Osteoblast (primary cell): ENCODE measurements at regions not wholly inside any gene's neighbourhood (a gene's known extent, or its start where the extent isn't known, plus 50 kb on each side); places are given as distances from the start of the nearest gene placed in this dataset.

ENCODE experiments used
- DNase-seq: peaks from one replicate; pipeline ENCODE4 v3.0.0; 2011; ENCODE audit warnings: low spot score, mixed read lengths; ENCODE audit not compliant: insufficient read length; ENCODE audit errors: missing footprints
- H2AFZ ChIP-seq: 2 replicates; pipeline ENCODE4 v1.6.0; 2011; ENCODE audit warnings: mild to moderate bottlenecking, low read length
- H3K27ac ChIP-seq: 2 replicates; pipeline ENCODE4 v1.5.1; 2011; ENCODE audit warnings: mild to moderate bottlenecking, low read depth, low read length, moderate library complexity
- H3K27me3 ChIP-seq: 2 replicates; pipeline ENCODE4 v1.6.0; 2012; ENCODE audit warnings: mild to moderate bottlenecking, control low read depth, inconsistent platforms, low read length, moderate library complexity; ENCODE audit not compliant: insufficient read depth
- H3K36me3 ChIP-seq: 2 replicates; pipeline ENCODE4 v1.5.1; 2011; ENCODE audit warnings: mild to moderate bottlenecking, low read length, control low read depth, moderate library complexity; ENCODE audit not compliant: insufficient read depth
- H3K4me1 ChIP-seq: 2 replicates; pipeline ENCODE4 v1.5.1; 2011; ENCODE audit warnings: mild to moderate bottlenecking, low read length, control low read depth, moderate library complexity; ENCODE audit not compliant: insufficient read depth
- H3K4me2 ChIP-seq: 2 replicates; pipeline ENCODE4 v1.6.0; 2011; ENCODE audit warnings: mild to moderate bottlenecking, low read length; ENCODE audit not compliant: insufficient read depth
- H3K4me3 ChIP-seq: fragments of 200-600 bp; sonication (generic); 3 replicates; pipeline ENCODE4 v1.5.1; 2012; ENCODE audit warnings: mild to moderate bottlenecking, low read length, inconsistent platforms; ENCODE audit not compliant: insufficient read depth
- H3K79me2 ChIP-seq: 2 replicates; pipeline ENCODE4 v1.6.0; 2012; ENCODE audit warnings: mild to moderate bottlenecking, low read length, control low read depth, inconsistent platforms; ENCODE audit not compliant: insufficient read depth
- H3K9me3 ChIP-seq: 2 replicates; pipeline ENCODE4 v1.5.1; 2011; ENCODE audit warnings: low read depth, low read length, control low read depth
- H4K20me1 ChIP-seq: 2 replicates; pipeline ENCODE4 v1.6.0; 2012; ENCODE audit warnings: mild to moderate bottlenecking, low read length, control low read depth; ENCODE audit not compliant: insufficient read depth
- CTCF ChIP-seq: IDR thresholded peaks from 2 replicates; pipeline ENCODE4 v1.5.1; 2011; ENCODE audit warnings: mild to moderate bottlenecking, low read depth, low read length, moderate library complexity; ENCODE audit errors: extremely low read depth

GRCh38 chr4:125948021-125948420, 633.3 kb downstream of the FAT4 start:
- H3K27me3 ChIP-seq: no peaks in the 10 kb centered on the region
- no peak for TF ChIP-seq CTCF
- H3K4me3 ChIP-seq: no peak overlapping the region
- H4K20me1 ChIP-seq: no peaks in the 10 kb centered on the region
- no peak overlapping the region for H2AFZ ChIP-seq
- DNase-seq: no peak
- H3K79me2 ChIP-seq: no peaks in the 10 kb centered on the region
- no peaks in the 10 kb centered on the region for H3K36me3 ChIP-seq
- no peaks in the 10 kb centered on the region for H3K4me1 ChIP-seq
- no peak overlapping the region for H3K4me2 ChIP-seq
- H3K9me3 ChIP-seq: no peaks in the 10 kb centered on the region
- H3K27ac ChIP-seq: no peak overlapping the region

- Histone ChIP-seq H2AFZ (no peak overlapping the region), H3K4me2 (no peak overlapping the region), H4K20me1 (no peaks in the 10 kb centered on the region), H3K9me3 (no peaks in the 10 kb centered on the region), H3K27ac (no peak overlapping the region), H3K4me3 (no peak overlapping the region), H3K79me2 (no peaks in the 10 kb centered on the region), H3K27me3 (no peaks in the 10 kb centered on the region), H3K4me1 (no peaks in the 10 kb centered on the region), H3K36me3 (no peaks in the 10 kb centered on the region)
- no peak for TF ChIP-seq CTCF
- no peak for DNase-seq
These were observed 636.6 kb downstream of the FAT4 start for GRCh38 chr4:125951261-125951887.

- no peaks in the 10 kb centered on the region for H3K27me3 ChIP-seq
- no peak overlapping the region for H2AFZ ChIP-seq
- no peak overlapping the region for H3K27ac ChIP-seq
- H4K20me1 ChIP-seq: no peaks in the 10 kb centered on the region
- DNase-seq: no peak
- H3K4me3 ChIP-seq: no peak overlapping the region
- H3K79me2 ChIP-seq: no peaks in the 10 kb centered on the region
- TF ChIP-seq CTCF: no peak
- H3K4me2 ChIP-seq: no peak overlapping the region
- no peaks in the 10 kb centered on the region for H3K36me3 ChIP-seq
- H3K9me3 ChIP-seq: no peaks in the 10 kb centered on the region
- H3K4me1 ChIP-seq: no peaks in the 10 kb centered on the region
These were observed 637.9 kb downstream of the FAT4 start for GRCh38 chr4:125952631-125953030.

GRCh38 chr4:125956276-125956675, 641.5 kb downstream of the FAT4 start:
- no peaks in the 10 kb centered on the region for H4K20me1 ChIP-seq
- no peaks in the 10 kb centered on the region for H3K9me3 ChIP-seq
- no peak overlapping the region for H3K27ac ChIP-seq
- no peaks in the 10 kb centered on the region for H3K4me1 ChIP-seq
- H2AFZ ChIP-seq: no peak overlapping the region
- H3K79me2 ChIP-seq: no peaks in the 10 kb centered on the region
- no peaks in the 10 kb centered on the region for H3K36me3 ChIP-seq
- H3K27me3 ChIP-seq: no peaks in the 10 kb centered on the region
- H3K4me2 ChIP-seq: no peak overlapping the region
- no peak for TF ChIP-seq CTCF
- DNase-seq: no peak
- H3K4me3 ChIP-seq: no peak overlapping the region
